Kidney capillary endothelial cell (primary cell): ENCODE measurements at regions not wholly inside any gene's neighbourhood (a gene's known extent, or its start where the extent isn't known, plus 50 kb on each side); places are given as distances from the start of the nearest gene placed in this dataset.

Experiments
- DNase-seq: peaks from one replicate; pipeline ENCODE4 v3.0.0-alpha.2; 2018; ENCODE audit warnings: low spot score

GRCh38 chr2:174668075-174668474 is 70.5 kb upstream of the WIPF1 start:
- no peak for DNase-seq

GRCh38 chr2:174667250-174667860 is 69.8 kb upstream of the WIPF1 start:
- peak; percentile 26 for DNase-seq

- DNase-seq: no peak
Measured at GRCh38 chr2:174666845-174667244, 69.2 kb upstream of the WIPF1 start.

- no peak for DNase-seq
Measured at GRCh38 chr2:174666312-174666711, 68.7 kb upstream of the WIPF1 start.

GRCh38 chr2:174664084-174664759 is 66.6 kb upstream of the WIPF1 start:
- no peak for DNase-seq

- peak; percentile 31 for DNase-seq
Measured at GRCh38 chr2:174663550-174663949, 65.9 kb upstream of the WIPF1 start.

- DNase-seq: no peak
Measured at GRCh38 chr2:174662859-174663258, 65.3 kb upstream of the WIPF1 start.

GRCh38 chr2:174662459-174662858 is 64.9 kb upstream of the WIPF1 start:
- DNase-seq: peak; percentile 39

- no peak for DNase-seq
Measured at GRCh38 chr2:174660984-174661675, 63.5 kb upstream of the WIPF1 start.

- no peak for DNase-seq
Measured at GRCh38 chr2:174659069-174659900, 61.7 kb upstream of the WIPF1 start.

- no peak for DNase-seq
Measured at GRCh38 chr2:174656676-174657176, 59.1 kb upstream of the WIPF1 start.

- DNase-seq: no peak
Measured at GRCh38 chr2:174656035-174656434, 58.4 kb upstream of the WIPF1 start.

GRCh38 chr2:174654419-174654941 is 56.9 kb upstream of the WIPF1 start:
- DNase-seq: no peak

- no peak for DNase-seq
Measured at GRCh38 chr2:174648896-174649295, 51.3 kb upstream of the WIPF1 start.
